Pancreas (tissue), 10 donors: ENCODE measurements at regions not wholly inside any gene's neighbourhood (a gene's known extent, or its start where the extent isn't known, plus 50 kb on each side); places are given as distances from the start of the nearest gene placed in this dataset.

ENCODE experiments used
- ATAC-seq, 4 donors: fragments of 200-7000 bp; cut with Tn5 transposase; one replicate each; pipeline versions ENCODE4 v1.8.0 to v1.9.1; 2020; ENCODE audit warnings: mild to moderate bottlenecking in 4 of 4, moderate library complexity in 4 of 4
- DNase-seq, 6 donors: peaks; one replicate each; pipeline ENCODE4 v3.0.0-alpha.2; 2020
- FAIRE-seq: peaks from 2 replicates; lab custom pipeline; 2012; peaks lifted over from hg19 to GRCh38; lab: Jason Lieb, UNC
- H3K27ac ChIP-seq, 4 donors: fragments of 200-600 bp; sonication (generic); 1 replicate in 3 of 4; 2 replicates in 1 of 4; pipeline versions ENCODE4 v1.5.0 to v1.8.0; 2020
- H3K27me3 ChIP-seq, 4 donors: fragments of 200-600 bp; one replicate each; pipeline ENCODE4 v1.8.0; 2021
- H3K36me3 ChIP-seq, 3 donors: fragments of 200-600 bp; sonication (generic) in 1 of 3; one replicate each; pipeline versions ENCODE4 v1.5.0 to v1.8.0; 2020 to 2021
- H3K4me1 ChIP-seq, 3 donors: fragments of 200-600 bp; one replicate each; pipeline ENCODE4 v1.8.0; 2021
- H3K4me3 ChIP-seq, 4 donors: fragments of 200-600 bp; sonication (generic) in 2 of 4; one replicate each; pipeline versions ENCODE4 v1.5.0 to v1.8.0; 2020 to 2021
- H3K9me3 ChIP-seq, 4 donors: fragments of 200-600 bp; one replicate each; pipeline ENCODE4 v1.8.0; 2021
- WGBS, 2 donors: extraction: QIAGEN DNeasy Blood & Tissue Kit; methylation state at CpG; one replicate each; pipeline ENCODE4 v1.1.7; 2013; 5-methylcytosine and 5-hydroxymethylcytosine counted together
- intact Hi-C, 3 donors: fragments of 100-400 bp; cut with DNase I; formaldehyde crosslinking; loops; one replicate each; pipeline versions ENCODE4 v1.11.1 to v1.14.2; 2022
- TF ChIP-seq, protein P1 (sequence below), 4 donors: fragments of 200-600 bp; sonication (generic) in 3 of 4; IDR thresholded peaks; one replicate each; pipeline versions ENCODE4 v1.5.0 to v1.8.0; 2021; ENCODE audit warnings: antibody characterized with exemption in 4 of 4
- donor health status: healthy with polysubstance abuse.
- donor health status: DM: no; HTN: no; CAD: no; lungs with moderate emphysema.
- donor health status: DM: no; HTN: no; CAD: no.
- donor health status: control.
- donor health status: control.
- donor health status: Bipolar disorder and iron deficiency.
- donor health status: DM: yes; HTN: yes; CAD: no.
- donor health status: DM: no; HTN: no; CAD: no.
- donor health status: DM: no; HTN: no; CAD: no.
- donor health status: DM: yes; HTN: yes; CAD: no.

- TF ChIP-seq, protein P1, sequence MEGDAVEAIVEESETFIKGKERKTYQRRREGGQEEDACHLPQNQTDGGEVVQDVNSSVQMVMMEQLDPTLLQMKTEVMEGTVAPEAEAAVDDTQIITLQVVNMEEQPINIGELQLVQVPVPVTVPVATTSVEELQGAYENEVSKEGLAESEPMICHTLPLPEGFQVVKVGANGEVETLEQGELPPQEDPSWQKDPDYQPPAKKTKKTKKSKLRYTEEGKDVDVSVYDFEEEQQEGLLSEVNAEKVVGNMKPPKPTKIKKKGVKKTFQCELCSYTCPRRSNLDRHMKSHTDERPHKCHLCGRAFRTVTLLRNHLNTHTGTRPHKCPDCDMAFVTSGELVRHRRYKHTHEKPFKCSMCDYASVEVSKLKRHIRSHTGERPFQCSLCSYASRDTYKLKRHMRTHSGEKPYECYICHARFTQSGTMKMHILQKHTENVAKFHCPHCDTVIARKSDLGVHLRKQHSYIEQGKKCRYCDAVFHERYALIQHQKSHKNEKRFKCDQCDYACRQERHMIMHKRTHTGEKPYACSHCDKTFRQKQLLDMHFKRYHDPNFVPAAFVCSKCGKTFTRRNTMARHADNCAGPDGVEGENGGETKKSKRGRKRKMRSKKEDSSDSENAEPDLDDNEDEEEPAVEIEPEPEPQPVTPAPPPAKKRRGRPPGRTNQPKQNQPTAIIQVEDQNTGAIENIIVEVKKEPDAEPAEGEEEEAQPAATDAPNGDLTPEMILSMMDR (IDR thresholded peaks at IDR 0.05), result no peak
- Histone ChIP-seq H3K4me1 (no peaks in the 10 kb centered on the region), H3K9me3 (no peaks in the 10 kb centered on the region), H3K36me3 (no peaks in the 10 kb centered on the region), H3K27me3 (no peaks in the 10 kb centered on the region), H3K4me3 (no peak overlapping the region), H3K27ac (no peak overlapping the region)
- no peak for ATAC-seq
- 83 to 87% methylated on average over 1 of the region's 1 CpG for WGBS, 2 donors
- no peak for FAIRE-seq
- no peak for DNase-seq
- intact Hi-C loops, result no loop called here
These were observed 74.3 kb upstream of the CCDC150 start for GRCh38 chr2:196565106-196565765.

GRCh38 chr2:196565982-196566381, 73.5 kb upstream of the CCDC150 start:
- no peak for FAIRE-seq
- 86 to 93% methylated on average over 6 of the region's 6 CpGs for WGBS, 2 donors
- H3K36me3 ChIP-seq, result no peaks in the 10 kb centered on the region
- ATAC-seq, result no peak
- H3K27me3 ChIP-seq, result no peaks in the 10 kb centered on the region
- no peaks in the 10 kb centered on the region for H3K4me1 ChIP-seq
- H3K27ac ChIP-seq, result no peak overlapping the region
- H3K4me3 ChIP-seq, result no peak overlapping the region
- intact Hi-C loops, result no loop called here
- TF ChIP-seq, protein P1 (IDR thresholded peaks at IDR 0.05), result no peak
- H3K9me3 ChIP-seq, result no peaks in the 10 kb centered on the region
- no peak for DNase-seq

DNA sequence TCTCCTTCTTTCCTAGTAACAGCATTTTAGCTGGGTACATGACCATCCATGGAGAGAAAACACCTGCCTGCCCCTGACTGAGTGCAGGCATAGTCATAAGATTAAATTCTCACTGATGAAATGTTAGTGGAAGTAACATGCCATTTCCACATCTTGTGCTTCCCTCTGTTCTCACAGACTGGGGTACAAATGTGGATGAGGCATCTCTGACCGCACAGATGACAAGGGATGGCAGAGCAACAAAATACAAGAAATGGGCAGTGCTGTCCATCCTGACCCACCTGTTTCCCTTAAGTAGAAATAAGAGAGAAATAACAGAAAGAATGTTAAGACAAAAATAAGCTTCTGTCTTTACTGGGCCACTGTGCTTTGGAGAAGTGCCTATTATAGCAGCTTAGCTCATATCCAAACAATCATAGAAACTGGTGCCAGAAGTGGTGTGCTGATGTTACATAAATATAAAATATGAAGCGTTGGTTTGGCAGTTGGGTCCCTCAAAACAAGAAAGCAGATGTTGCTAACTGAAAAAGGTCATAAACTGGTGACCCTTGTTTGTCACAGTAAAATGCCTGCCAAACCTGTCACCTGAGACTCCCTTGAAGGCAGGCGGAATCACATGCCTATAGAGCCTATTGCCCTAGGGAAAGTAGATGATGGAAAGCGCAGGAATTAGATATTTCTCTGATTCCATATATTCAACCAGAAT, 72.4 kb upstream of the CCDC150 start:
- ATAC-seq, result no peak
- intact Hi-C loops, result no loop called here
- Histone ChIP-seq H3K4me3 (no peak overlapping the region), H3K27me3 (no peaks in the 10 kb centered on the region), H3K27ac (no peak overlapping the region), H3K36me3 (no peaks in the 10 kb centered on the region), H3K9me3 (no peaks in the 10 kb centered on the region), H3K4me1 (no peaks in the 10 kb centered on the region)
- 65 to 69% methylated on average over 4 of the region's 4 CpGs for WGBS, 2 donors
- FAIRE-seq, result no peak
- TF ChIP-seq, protein P1 (IDR thresholded peaks at IDR 0.05), result no peak
- DNase-seq, result no peak

DNA sequence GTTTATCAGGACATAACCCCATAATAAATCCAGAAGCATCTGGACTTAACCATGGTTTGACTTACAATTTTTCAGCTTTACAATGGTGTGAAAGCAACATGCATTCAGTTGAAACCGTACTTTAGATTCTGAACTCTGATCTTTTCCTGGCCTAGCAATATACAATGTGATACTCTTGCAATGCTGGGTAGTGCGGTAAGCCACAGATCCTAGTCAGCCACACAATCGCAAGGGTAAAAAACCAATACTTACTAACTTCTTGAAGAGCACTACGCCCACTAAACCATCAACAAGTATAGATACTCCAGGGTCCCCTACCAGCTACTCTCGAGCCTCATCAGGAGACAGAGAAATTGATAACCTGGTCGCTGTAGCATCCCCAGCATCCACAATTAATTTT, 71.0 kb upstream of the CCDC150 start:
- TF ChIP-seq, protein P1 (IDR thresholded peaks at IDR 0.05), result no peak
- FAIRE-seq, result no peak
- Histone ChIP-seq H3K9me3 (no peaks in the 10 kb centered on the region), H3K27ac (no peak overlapping the region), H3K4me1 (no peaks in the 10 kb centered on the region), H3K4me3 (no peak overlapping the region), H3K27me3 (no peaks in the 10 kb centered on the region), H3K36me3 (no peaks in the 10 kb centered on the region)
- no peak for DNase-seq
- 71 to 84% methylated on average over 6 of the region's 6 CpGs for WGBS, 2 donors
- intact Hi-C loops, result no loop called here
- no peak for ATAC-seq

DNA sequence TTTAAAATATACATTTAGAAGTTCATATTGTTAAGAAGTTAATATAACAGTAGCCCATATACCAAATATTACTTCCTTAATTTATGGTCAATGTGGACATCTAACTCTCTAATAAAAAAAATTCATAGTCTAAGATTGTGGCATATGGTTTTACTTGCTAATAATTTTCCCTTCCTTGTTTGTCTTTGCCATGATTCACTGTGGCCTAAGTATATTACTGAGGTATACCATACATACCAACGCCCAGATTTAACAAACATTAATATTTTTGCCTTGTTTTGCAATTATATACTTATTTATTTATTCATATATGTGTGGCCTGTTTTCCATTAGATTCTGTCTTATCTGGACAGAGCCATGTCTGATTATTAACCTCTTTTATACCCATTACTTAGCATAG, 54.6 kb upstream of the CCDC150 start:
- TF ChIP-seq, protein P1 (IDR thresholded peaks at IDR 0.05), result no peak
- Histone ChIP-seq H3K4me3 (no peak overlapping the region), H3K27ac (no peak overlapping the region), H3K27me3 (no peaks in the 10 kb centered on the region), H3K36me3 (no peaks in the 10 kb centered on the region), H3K9me3 (no peaks in the 10 kb centered on the region), H3K4me1 (no peaks in the 10 kb centered on the region)
- intact Hi-C loops, result no loop called here
- 55 to 69% methylated on average over 1 of the region's 1 CpG for WGBS, 2 donors
- FAIRE-seq (no peak), ATAC-seq (no peak), DNase-seq (no peak)
